ENCODE measurements at regions not wholly inside any gene's neighbourhood (a gene's known extent, or its start where the extent isn't known, plus 50 kb on each side); places are given as distances from the start of the nearest gene placed in this dataset.

DNA sequence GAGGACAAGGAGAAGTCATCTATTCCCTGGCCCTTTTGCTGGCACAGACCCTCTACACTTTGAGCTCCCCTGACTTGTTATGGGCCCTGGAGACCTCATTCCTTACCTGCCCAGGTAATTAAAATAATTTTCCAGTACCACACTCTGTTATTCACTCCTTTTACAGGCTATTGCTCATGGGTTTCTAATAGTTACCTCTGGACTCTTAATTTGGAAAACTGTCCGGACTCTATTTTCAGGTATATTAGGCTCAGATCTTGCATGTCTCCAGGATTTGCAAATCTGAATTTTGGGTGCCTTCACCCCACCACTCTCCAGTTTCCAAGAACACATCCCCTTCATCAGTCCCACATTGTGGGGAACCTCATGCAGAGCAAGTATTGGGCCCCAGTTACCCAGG is 186.8 kb upstream of the SESN3 start:
- DNase-seq (no peak), ATAC-seq (no peak)
- Histone ChIP-seq H3K27ac (ENCODE audit: low read length) (no peak overlapping the region), H3K9me3 (ENCODE audit: control insufficient read depth, insufficient read depth, low read length) (no peaks in the 10 kb centered on the region), H3K4me1 (ENCODE audit: control insufficient read depth, insufficient read depth, low read length) (no peaks in the 10 kb centered on the region), H3K27me3 (ENCODE audit: control insufficient read depth, insufficient read depth, low read length) (no peaks in the 10 kb centered on the region), H3K4me3 (ENCODE audit: low read length) (no peak overlapping the region), H3K36me3 (ENCODE audit: control insufficient read depth, insufficient read depth, low read length) (no peaks in the 10 kb centered on the region)
- WGBS (ENCODE audit: insufficient coverage): 85% methylated on average over 1 of the region's 1 CpG
- no peaks in the 10 kb centered on the region for H3K36me3 Mint-ChIP-seq
- no peaks in the 10 kb centered on the region for H3K4me1 Mint-ChIP-seq
- intact Hi-C loops (cut with micrococcal nuclease): no loop called here
- no peak overlapping the region for H3K27ac Mint-ChIP-seq
- H3K4me3 Mint-ChIP-seq: no peak overlapping the region
- H3K27me3 Mint-ChIP-seq (ENCODE audit: low read depth in 2 of 2): peaks cover 0 to 2% of the 10 kb centered on the region in 2 donors
- H3K9me3 Mint-ChIP-seq: peaks cover 3% of the 10 kb centered on the region in 2 donors
- no peak for TF ChIP-seq CTCF (IDR thresholded peaks at IDR 0.05)

DNA sequence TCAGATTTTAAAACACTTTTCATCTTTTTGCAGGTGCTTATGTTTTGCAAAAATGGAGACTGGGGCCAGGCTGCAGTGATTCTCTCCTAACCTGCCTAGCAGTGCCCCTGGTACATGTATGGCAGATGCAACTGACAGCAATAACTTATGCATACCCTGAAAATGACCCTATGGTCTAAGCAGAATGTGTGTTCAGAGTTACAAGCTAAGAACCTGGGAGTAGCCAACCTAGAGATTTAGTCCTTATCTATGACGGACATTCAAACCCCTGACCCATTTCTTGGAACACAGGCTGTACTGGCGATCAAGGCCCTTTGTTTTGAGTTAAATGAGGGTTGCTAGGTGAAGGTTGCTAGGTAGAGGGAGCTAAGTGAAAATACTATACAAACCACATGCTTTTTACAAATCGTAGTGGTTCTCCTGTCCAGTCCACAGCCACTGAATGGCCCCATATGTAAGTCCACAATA is 184.9 kb upstream of the SESN3 start:
- no peak for TF ChIP-seq CTCF (IDR thresholded peaks at IDR 0.05)
- Histone ChIP-seq H3K4me1 (ENCODE audit: control insufficient read depth, insufficient read depth, low read length) (no peaks in the 10 kb centered on the region), H3K36me3 (ENCODE audit: control insufficient read depth, insufficient read depth, low read length) (no peaks in the 10 kb centered on the region), H3K4me3 (ENCODE audit: low read length) (no peak overlapping the region), H3K27ac (ENCODE audit: low read length) (no peak overlapping the region), H3K9me3 (ENCODE audit: control insufficient read depth, insufficient read depth, low read length) (no peaks in the 10 kb centered on the region), H3K27me3 (ENCODE audit: control insufficient read depth, insufficient read depth, low read length) (no peaks in the 10 kb centered on the region)
- peaks cover 0 to 2% of the 10 kb centered on the region in 2 donors for H3K27me3 Mint-ChIP-seq (ENCODE audit: low read depth in 2 of 2)
- WGBS (ENCODE audit: insufficient coverage): 51% methylated on average over 3 of the region's 3 CpGs
- DNase-seq (no peak), ATAC-seq (no peak)
- H3K27ac Mint-ChIP-seq: no peak overlapping the region
- H3K4me1 Mint-ChIP-seq: peaks cover 0 to 3% of the 10 kb centered on the region in 2 donors
- peaks cover 3% of the 10 kb centered on the region in 2 donors for H3K9me3 Mint-ChIP-seq
- H3K4me3 Mint-ChIP-seq: no peak overlapping the region
- no peaks in the 10 kb centered on the region for H3K36me3 Mint-ChIP-seq
- intact Hi-C loops (cut with micrococcal nuclease): no loop called here

DNA sequence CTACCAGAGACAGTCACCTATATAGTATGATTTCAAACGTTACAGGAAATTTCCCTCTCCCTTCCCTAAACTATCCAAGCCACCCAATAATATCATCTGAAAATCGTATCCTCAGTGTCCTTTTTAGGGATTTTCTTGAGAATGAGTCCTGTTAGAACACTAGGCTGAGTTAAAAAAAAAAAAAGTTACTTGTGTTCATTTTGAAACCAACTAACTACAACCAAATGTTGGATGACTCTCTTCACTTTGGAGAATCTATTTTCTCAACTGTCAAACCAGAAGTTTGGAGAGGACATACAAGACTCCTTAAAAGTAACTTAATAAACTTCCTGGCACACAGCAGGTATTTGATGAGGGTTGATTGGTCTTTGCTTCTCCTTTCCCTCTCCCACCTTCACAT is 183.2 kb upstream of the SESN3 start:
- Histone ChIP-seq H3K27ac (ENCODE audit: low read length) (no peak overlapping the region), H3K4me3 (ENCODE audit: low read length) (no peak overlapping the region), H3K9me3 (ENCODE audit: control insufficient read depth, insufficient read depth, low read length) (no peaks in the 10 kb centered on the region), H3K4me1 (ENCODE audit: control insufficient read depth, insufficient read depth, low read length) (no peaks in the 10 kb centered on the region), H3K27me3 (ENCODE audit: control insufficient read depth, insufficient read depth, low read length) (no peaks in the 10 kb centered on the region), H3K36me3 (ENCODE audit: control insufficient read depth, insufficient read depth, low read length) (no peaks in the 10 kb centered on the region)
- 100% methylated on average over 2 of the region's 2 CpGs for WGBS (ENCODE audit: insufficient coverage)
- DNase-seq (no peak), ATAC-seq (no peak)
- Mint-ChIP-seq H3K27ac (no peak overlapping the region), H3K4me1 (peaks cover 0 to 5% of the 10 kb centered on the region in 2 donors), H3K9me3 (peaks cover 3% of the 10 kb centered on the region in 2 donors), H3K4me3 (no peak overlapping the region), H3K36me3 (no peaks in the 10 kb centered on the region), H3K27me3 (ENCODE audit: low read depth in 2 of 2) (no peaks in the 10 kb centered on the region)
- no peak for TF ChIP-seq CTCF (IDR thresholded peaks at IDR 0.05)
- intact Hi-C loops (cut with micrococcal nuclease): no loop called here

DNA sequence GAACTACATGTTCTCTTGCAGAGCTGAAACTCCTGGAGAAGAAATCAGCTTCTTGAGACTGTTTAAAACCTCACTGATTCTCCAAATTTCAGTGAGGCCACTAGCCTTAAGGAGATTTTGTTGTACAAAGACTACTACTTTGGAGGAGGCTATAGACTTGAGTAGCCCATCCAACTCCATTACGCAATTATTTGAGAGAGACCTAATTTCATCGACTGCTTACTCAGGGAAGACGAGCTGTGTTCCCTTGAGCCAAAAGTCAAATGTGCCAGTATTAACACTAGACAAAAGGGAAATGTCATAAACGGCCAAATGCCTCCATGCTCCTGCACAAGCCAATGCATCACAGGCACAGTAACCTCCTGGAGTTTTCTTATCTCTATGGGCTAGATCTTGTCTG is 182.8 kb upstream of the SESN3 start:
- Histone ChIP-seq H3K27me3 (ENCODE audit: control insufficient read depth, insufficient read depth, low read length) (no peaks in the 10 kb centered on the region), H3K36me3 (ENCODE audit: control insufficient read depth, insufficient read depth, low read length) (no peaks in the 10 kb centered on the region), H3K27ac (ENCODE audit: low read length) (no peak overlapping the region), H3K4me1 (ENCODE audit: control insufficient read depth, insufficient read depth, low read length) (no peaks in the 10 kb centered on the region), H3K4me3 (ENCODE audit: low read length) (no peak overlapping the region), H3K9me3 (ENCODE audit: control insufficient read depth, insufficient read depth, low read length) (no peaks in the 10 kb centered on the region)
- no peak overlapping the region for H3K27ac Mint-ChIP-seq
- H3K4me1 Mint-ChIP-seq: peaks cover 0 to 5% of the 10 kb centered on the region in 2 donors
- no peaks in the 10 kb centered on the region for H3K27me3 Mint-ChIP-seq (ENCODE audit: low read depth in 2 of 2)
- ATAC-seq (no peak), DNase-seq (no peak)
- TF ChIP-seq CTCF (IDR thresholded peaks at IDR 0.05): no peak
- H3K4me3 Mint-ChIP-seq: no peak overlapping the region
- intact Hi-C loops (cut with micrococcal nuclease): no loop called here
- 89% methylated on average over 4 of the region's 4 CpGs for WGBS (ENCODE audit: insufficient coverage)
- H3K9me3 Mint-ChIP-seq: peaks cover 3 to 5% of the 10 kb centered on the region in 2 donors
- no peaks in the 10 kb centered on the region for H3K36me3 Mint-ChIP-seq
